ENCODE measurements at regions not wholly inside any gene's neighbourhood (a gene's known extent, or its start where the extent isn't known, plus 50 kb on each side); places are given as distances from the start of the nearest gene placed in this dataset.
"Not testable (repeated sequence)": the region's sequence is repeated elsewhere in the genome, so short reads cannot be mapped to it uniquely, and the experiment has no call there.

- not testable (repeated sequence) for DNase-seq (ENCODE audit: low read depth in 2 of 3, low spot score in 2 of 3)
Measured at GRCh38 chr1:166690596-166690995, 148.7 kb upstream of the POGK start.

- DNase-seq (ENCODE audit: low read depth in 2 of 3, low spot score in 2 of 3), result no peak
Measured at GRCh38 chr1:166691476-166691875, 147.8 kb upstream of the POGK start.

GRCh38 chr1:166692346-166692745, 146.9 kb upstream of the POGK start:
- no peak for DNase-seq (ENCODE audit: low read depth in 2 of 3, low spot score in 2 of 3)

GRCh38 chr1:166693158-166693557, 146.1 kb upstream of the POGK start:
- DNase-seq (ENCODE audit: low read depth in 2 of 3, low spot score in 2 of 3), result no peak

GRCh38 chr1:166693673-166694297, 145.5 kb upstream of the POGK start:
- DNase-seq (ENCODE audit: low read depth in 2 of 3, low spot score in 2 of 3), result no peak

GRCh38 chr1:166695115-166695514, 144.2 kb upstream of the POGK start:
- no peak for DNase-seq (ENCODE audit: low read depth in 2 of 3, low spot score in 2 of 3)

- not testable (repeated sequence) for DNase-seq (ENCODE audit: low read depth in 2 of 3, low spot score in 2 of 3)
Measured at GRCh38 chr1:166695834-166696233, 143.4 kb upstream of the POGK start.

GRCh38 chr1:166698771-166699170, 140.5 kb upstream of the POGK start:
- no peak for DNase-seq (ENCODE audit: low read depth in 2 of 3, low spot score in 2 of 3)

GRCh38 chr1:166699613-166700012, 139.7 kb upstream of the POGK start:
- no peak for DNase-seq (ENCODE audit: low read depth in 2 of 3, low spot score in 2 of 3)

GRCh38 chr1:166700696-166701095, 138.6 kb upstream of the POGK start:
- DNase-seq (ENCODE audit: low read depth in 2 of 3, low spot score in 2 of 3), result no peak

- no peak for DNase-seq (ENCODE audit: low read depth in 2 of 3, low spot score in 2 of 3)
Measured at GRCh38 chr1:166701603-166702100, 137.6 kb upstream of the POGK start.

- DNase-seq (ENCODE audit: low read depth in 2 of 3, low spot score in 2 of 3), result no peak
Measured at GRCh38 chr1:166703141-166703540, 136.1 kb upstream of the POGK start.

- peak in 2 of 3 donors; percentile 16 to 61 for DNase-seq (ENCODE audit: low read depth in 2 of 3, low spot score in 2 of 3)
Measured at GRCh38 chr1:166703726-166704462, 135.4 kb upstream of the POGK start.

GRCh38 chr1:166705376-166706289, 133.6 kb upstream of the POGK start:
- peak in 2 of 3 donors; percentile 64 to 88 for DNase-seq (ENCODE audit: low read depth in 2 of 3, low spot score in 2 of 3)

- no peak for DNase-seq (ENCODE audit: low read depth in 2 of 3, low spot score in 2 of 3)
Measured at GRCh38 chr1:166716620-166717019, 122.7 kb upstream of the POGK start.

- peak in 1 of 3 donors; percentile 11 for DNase-seq (ENCODE audit: low read depth in 2 of 3, low spot score in 2 of 3)
Measured at GRCh38 chr1:166721145-166721544, 118.1 kb upstream of the POGK start.

- peak in 1 of 3 donors; percentile 9 for DNase-seq (ENCODE audit: low read depth in 2 of 3, low spot score in 2 of 3)
Measured at GRCh38 chr1:166730299-166730888, 108.9 kb upstream of the POGK start.

GRCh38 chr1:166738140-166738539, 101.1 kb upstream of the POGK start:
- no peak for DNase-seq (ENCODE audit: low read depth in 2 of 3, low spot score in 2 of 3)

- DNase-seq (ENCODE audit: low read depth in 2 of 3, low spot score in 2 of 3), result no peak
Measured at GRCh38 chr1:166738873-166739272, 100.4 kb upstream of the POGK start.

- DNase-seq (ENCODE audit: low read depth in 2 of 3, low spot score in 2 of 3), result no peak
Measured at GRCh38 chr1:166740668-166741276, 98.5 kb upstream of the POGK start.
